GM12878 (cell line): ENCODE measurements at regions not wholly inside any gene's neighbourhood (a gene's known extent, or its start where the extent isn't known, plus 50 kb on each side); places are given as distances from the start of the nearest gene placed in this dataset.

Experiments
- ATAC-seq: fragments of 200-7000 bp; cut with Tn5 transposase; 3 replicates; pipeline ENCODE4 v1.9.1; 2020; ENCODE audit warnings: mild to moderate bottlenecking, moderate library complexity
- BruUV-seq: library from RNA; stranded (reverse); fragments of 400-500 nt; replicated peaks from 2 replicates; lab custom pipeline; 2021; lab: Mats Ljungman, UMichigan
- CTCF ChIA-PET: fragments of 300-600 bp; sonication (Branson Sonifier 250); formaldehyde crosslinking; extraction: SDS; loops from one replicate; lab custom pipeline; 2021; ENCODE audit warnings: inconsistent platforms; lab: Yijun Ruan, JAX
- POLR2A ChIA-PET: fragments of 350-600 bp; formaldehyde crosslinking; extraction: SDS; loops from one replicate; lab custom pipeline; 2021; ENCODE audit warnings: inconsistent platforms; lab: Charles Lee
- RAD21 ChIA-PET: fragments of 300-600 bp; sonication (Branson Sonifier 250); formaldehyde crosslinking; loops from one replicate; lab custom pipeline; 2023; ENCODE audit warnings: antibody characterized with exemption; ENCODE audit not compliant: unreplicated experiment; lab: Charles Lee
- SMC1A ChIA-PET: fragments of 300-600 bp; sonication (Branson Sonifier 250); formaldehyde crosslinking; loops from one replicate; lab custom pipeline; 2023; ENCODE audit not compliant: unreplicated experiment, uncharacterized antibody; lab: Charles Lee
- DNase-seq: peaks from one replicate; pipeline ENCODE4 v3.0.0-alpha.2; 2011; ENCODE audit warnings: low read depth, low spot score
- FAIRE-seq: peaks from 3 replicates; lab custom pipeline; 2011; peaks lifted over from hg19 to GRCh38; lab: Jason Lieb, UNC
- H2AFZ ChIP-seq: 2 replicates; pipeline ENCODE4 v1.6.0; 2011; ENCODE audit warnings: low read depth, low read length, control low read depth; ENCODE audit not compliant: control insufficient read depth
- H3K27ac ChIP-seq: 2 replicates; pipeline ENCODE4 v1.5.1; 2011; ENCODE audit warnings: control low read depth; ENCODE audit not compliant: control insufficient read depth, insufficient read depth
- H3K27me3 ChIP-seq, 2 experiments: replicated peaks in 1 of 2; 2 replicates each; pipeline versions ENCODE4 v1.6.0 to v1.6.1; 2011; ENCODE audit warnings: low read length in 1 of 2; ENCODE audit not compliant: control insufficient read depth in 2 of 2, insufficient read depth in 2 of 2
- H3K36me3 ChIP-seq, 2 experiments: 2 replicates each; pipeline ENCODE4 v1.5.1; 2011; ENCODE audit warnings: low read length in 1 of 2; ENCODE audit not compliant: control insufficient read depth in 2 of 2, insufficient read depth in 2 of 2
- H3K4me1 ChIP-seq: 2 replicates; pipeline ENCODE4 v1.6.1; 2011; ENCODE audit warnings: mild to moderate bottlenecking, low read length, moderate library complexity, mixed read lengths; ENCODE audit not compliant: control insufficient read depth, insufficient read depth
- H3K4me2 ChIP-seq: 2 replicates; pipeline ENCODE4 v1.6.0; 2011; ENCODE audit warnings: control low read depth; ENCODE audit not compliant: control insufficient read depth, insufficient read depth
- H3K4me3 ChIP-seq: fragments of 200-600 bp; sonication (generic); 2 replicates; pipeline ENCODE4 v1.5.1; 2016
- H3K79me2 ChIP-seq: 2 replicates; pipeline ENCODE4 v1.6.0; 2011; ENCODE audit warnings: low read length; ENCODE audit not compliant: control insufficient read depth, insufficient read depth
- H3K9ac ChIP-seq: 2 replicates; pipeline ENCODE4 v1.8.0; 2011; ENCODE audit warnings: low read length, control low read depth, mixed read lengths; ENCODE audit not compliant: control insufficient read depth, insufficient read depth
- H3K9me3 ChIP-seq: replicated peaks from 3 replicates; pipeline ENCODE4 v1.5.1; 2011; ENCODE audit warnings: mild to moderate bottlenecking, low read length; ENCODE audit not compliant: control insufficient read depth, insufficient read depth
- H4K20me1 ChIP-seq: 2 replicates; pipeline ENCODE4 v1.6.0; 2011; ENCODE audit not compliant: control insufficient read depth, insufficient read depth
- CHD2 ChIP-seq: IDR thresholded peaks from 2 replicates; pipeline ENCODE4 v1.6.1; 2011; ENCODE audit warnings: low read depth, low read length, improper control_type of control experiment, borderline replicate concordance
- E2F4 ChIP-seq: IDR thresholded peaks from 2 replicates; pipeline ENCODE4 v1.6.1; 2012; ENCODE audit warnings: low read depth, low read length, improper control_type of control experiment
- FOXM1 ChIP-seq: IDR thresholded peaks from 2 replicates; pipeline ENCODE4 v1.6.1; 2012; ENCODE audit warnings: low read depth, mild to moderate bottlenecking, inconsistent platforms, low read length, moderate library complexity
- IRF5 ChIP-seq: fragments of 450-650 bp; IDR thresholded peaks from 2 replicates; pipeline ENCODE4 v1.6.1; 2017; ENCODE audit warnings: borderline replicate concordance
- KDM1A ChIP-seq: fragments of 200-600 bp; sonication (generic); IDR thresholded peaks from 2 replicates; pipeline ENCODE4 v1.6.1; 2016; ENCODE audit warnings: borderline replicate concordance
- MEF2A ChIP-seq: IDR thresholded peaks from 2 replicates; pipeline ENCODE4 v1.6.1; 2011; ENCODE audit warnings: low read depth, mild to moderate bottlenecking, low read length, moderate library complexity; ENCODE audit not compliant: insufficient read depth
- NR2C2 ChIP-seq: IDR thresholded peaks from 2 replicates; pipeline ENCODE4 v1.6.1; 2011; ENCODE audit warnings: borderline replicate concordance, low read depth; ENCODE audit not compliant: control insufficient read depth, insufficient read length
- USF2 ChIP-seq: IDR thresholded peaks from 2 replicates; pipeline ENCODE4 v1.6.1; 2011; ENCODE audit warnings: low read depth, low read length, improper control_type of control experiment, borderline replicate concordance
- ZBTB11 ChIP-seq: fragments of 450-650 bp; formaldehyde crosslinking; IDR thresholded peaks from 2 replicates; pipeline ENCODE4 v1.5.0; 2022; ENCODE audit warnings: mild to moderate bottlenecking, missing genetic modification characterization
- WGBS: methylation state at CpG from one replicate; pipeline ENCODE4 v1.1.6; 2016; ENCODE audit warnings: low lambda C conversion rate; ENCODE audit not compliant: insufficient replicate concordance, insufficient coverage; ENCODE audit errors: missing lambda C conversion rate; 5-methylcytosine and 5-hydroxymethylcytosine counted together
- in situ Hi-C: fragments of 300-500 bp; cut with MboI; formaldehyde crosslinking; loops from 9 replicates; pipeline ENCODE4 v1.14.3; 2018; ENCODE audit warnings: mixed read lengths
- intact Hi-C: fragments of 100-400 bp; cut with micrococcal nuclease; formaldehyde crosslinking; loops from one replicate; pipeline ENCODE4 v1.14.2; 2022; ENCODE audit not compliant: unreplicated experiment

- ChIA-PET CTCF (interaction anchor here (0.6 kb wide), 1 partner anchor 10 kb away, joined by 3 read pairs; no protein-coding TSS in a partner anchor), SMC1A (interaction anchor here (0.6 to 4.1 kb wide), 5 partner anchors 9 to 62 kb away, joined by 3 to 15 read pairs (median 3); no protein-coding TSS in a partner anchor), POLR2A (no interaction called here), RAD21 (interaction anchor here (0.7 to 2.0 kb wide), 3 partner anchors 8 to 333 kb away, joined by 4 to 5 read pairs (median 4); no protein-coding TSS in a partner anchor)
- Histone ChIP-seq H3K27ac (no peak overlapping the region), H2AFZ (no peak overlapping the region), H3K9ac (no peak overlapping the region), H3K4me3 (no peak overlapping the region), H3K9me3 (peaks cover 9% of the 10 kb centered on the region; the same call in 2 of the 3 replicates), H3K4me2 (no peak overlapping the region), H4K20me1 (no peaks in the 10 kb centered on the region), H3K4me1 (no peaks in the 10 kb centered on the region), H3K36me3 (no peaks in the 10 kb centered on the region), H3K27me3 (no peaks in the 10 kb centered on the region), H3K79me2 (no peaks in the 10 kb centered on the region)
- ATAC-seq, result no peak
- no peak for FAIRE-seq
- no TSS peak for BruUV-seq
- DNase-seq, result no peak
- intact Hi-C loops (no loop called here), in situ Hi-C loops (no loop called here)
- 88% methylated on average over 14 of the region's 16 CpGs for WGBS
- no peak for TF ChIP-seq MEF2A
- TF ChIP-seq FOXM1, result no peak
- TF ChIP-seq KDM1A, result no peak
- TF ChIP-seq CHD2, result no peak
- no peak for TF ChIP-seq NR2C2
- no peak for TF ChIP-seq IRF5
- no peak for TF ChIP-seq E2F4
- no peak for TF ChIP-seq ZBTB11 (CRISPR knock-in tag)
- no peak for TF ChIP-seq USF2
Observed at GRCh38 chr1:234915924-234916675, 212.5 kb downstream of the TOMM20 start.
